Neuronal stem cell (in vitro differentiated cells): ENCODE measurements at regions not wholly inside any gene's neighbourhood (a gene's known extent, or its start where the extent isn't known, plus 50 kb on each side); places are given as distances from the start of the nearest gene placed in this dataset.

Experiments
- DNase-seq: peaks from one replicate; pipeline ENCODE4 v3.0.0-alpha.2; 2013; ENCODE audit warnings: low spot score
- H2AFZ ChIP-seq: one replicate; pipeline ENCODE4 v1.6.1; 2013; ENCODE audit warnings: mild to moderate bottlenecking, low read length, inconsistent platforms
- H2AK5ac ChIP-seq: 2 replicates; pipeline ENCODE4 v1.6.1; 2013; ENCODE audit warnings: low read depth, mild to moderate bottlenecking, inconsistent platforms, low read length, moderate library complexity, mixed read lengths
- H2BK120ac ChIP-seq: 2 replicates; pipeline ENCODE4 v1.6.1; 2013; ENCODE audit warnings: low read depth, mild to moderate bottlenecking, inconsistent platforms, low read length, moderate library complexity, mixed read lengths
- H2BK12ac ChIP-seq: one replicate; pipeline ENCODE4 v1.6.1; 2013; ENCODE audit warnings: low read length, inconsistent platforms
- H2BK15ac ChIP-seq: 2 replicates; pipeline ENCODE4 v1.6.1; 2013; ENCODE audit warnings: mild to moderate bottlenecking, low read length, inconsistent platforms, mixed read lengths
- H2BK5ac ChIP-seq: one replicate; pipeline ENCODE4 v1.6.1; 2013; ENCODE audit warnings: inconsistent platforms, mild to moderate bottlenecking, low read length, moderate library complexity
- H3K14ac ChIP-seq: one replicate; pipeline ENCODE4 v1.6.1; 2013; ENCODE audit warnings: low read length, inconsistent platforms
- H3K18ac ChIP-seq: 2 replicates; pipeline ENCODE4 v1.6.1; 2013; ENCODE audit warnings: low read length, inconsistent platforms
- H3K23ac ChIP-seq: 2 replicates; pipeline ENCODE4 v1.6.1; 2013; ENCODE audit warnings: low read depth, mild to moderate bottlenecking, mixed read lengths, low read length, inconsistent platforms; ENCODE audit not compliant: poor library complexity
- H3K27ac ChIP-seq: replicated peaks from 3 replicates; pipeline ENCODE4 v1.5.1; 2013; ENCODE audit warnings: low read length, inconsistent platforms
- H3K27me3 ChIP-seq, 3 experiments: 2 replicates each; pipeline ENCODE4 v1.6.1; 2013; ENCODE audit warnings: low read length in 3 of 3, mild to moderate bottlenecking in 2 of 3, inconsistent platforms in 1 of 3, low read depth in 1 of 3, mixed read lengths in 1 of 3, moderate library complexity in 1 of 3; ENCODE audit not compliant: control insufficient read depth in 3 of 3, insufficient read depth in 3 of 3
- H3K36me3 ChIP-seq, 2 donors: replicated peaks in 1 of 2; 2 replicates each; pipeline ENCODE4 v1.6.1; 2013; ENCODE audit warnings: low read length in 2 of 2; ENCODE audit not compliant: control insufficient read depth in 2 of 2, insufficient read depth in 2 of 2
- H3K4ac ChIP-seq: 2 replicates; pipeline ENCODE4 v1.6.1; 2013; ENCODE audit warnings: inconsistent platforms, mild to moderate bottlenecking, low read length, moderate library complexity
- H3K4me1 ChIP-seq, 2 donors: 1 replicate in 1 of 2; 2 replicates in 1 of 2; pipeline ENCODE4 v1.6.1; 2013; ENCODE audit warnings: low read length in 2 of 2, low read depth in 1 of 2; ENCODE audit not compliant: control insufficient read depth in 2 of 2, insufficient read depth in 1 of 2
- H3K4me2 ChIP-seq: one replicate; pipeline ENCODE4 v1.6.1; 2013; ENCODE audit warnings: mild to moderate bottlenecking, low read length, inconsistent platforms; ENCODE audit not compliant: insufficient read depth, poor library complexity, severe bottlenecking
- H3K4me3 ChIP-seq, 2 donors: 2 replicates each; pipeline ENCODE4 v1.5.1; 2013; ENCODE audit warnings: low read length in 2 of 2, mild to moderate bottlenecking in 2 of 2, inconsistent platforms in 1 of 2, moderate library complexity in 1 of 2
- H3K79me1 ChIP-seq: one replicate; pipeline ENCODE4 v1.6.1; 2013; ENCODE audit warnings: low read depth, mild to moderate bottlenecking, inconsistent platforms, low read length, moderate library complexity
- H3K9ac ChIP-seq: one replicate; pipeline ENCODE4 v1.6.1; 2013; ENCODE audit warnings: mild to moderate bottlenecking, low read depth, low read length, inconsistent platforms; ENCODE audit not compliant: poor library complexity
- H3K9me3 ChIP-seq, 2 donors: replicated peaks in 1 of 2; 2 replicates each; pipeline versions ENCODE3 to v1.6.1; 2013; ENCODE audit warnings: low read length in 2 of 2, mild to moderate bottlenecking in 2 of 2, inconsistent platforms in 1 of 2, low read depth in 1 of 2, mixed read lengths in 1 of 2, moderate library complexity in 1 of 2; ENCODE audit not compliant: control insufficient read depth in 2 of 2, insufficient read depth in 1 of 2
- H4K8ac ChIP-seq: one replicate; pipeline ENCODE4 v1.6.1; 2013; ENCODE audit warnings: low read depth, mild to moderate bottlenecking, inconsistent platforms, low read length, moderate library complexity
- H4K91ac ChIP-seq: one replicate; pipeline ENCODE4 v1.6.1; 2013; ENCODE audit warnings: low read length, low read depth, mild to moderate bottlenecking, inconsistent platforms; ENCODE audit not compliant: poor library complexity
- WGBS, 2 donors: extraction: QIAGEN DNeasy Blood & Tissue Kit; methylation state at CpG; one replicate each; pipeline ENCODE4 v1.1.7; 2013; ENCODE audit warnings: missing lambda C conversion rate in 2 of 2, mixed read lengths in 1 of 2; ENCODE audit not compliant: insufficient read length in 2 of 2, insufficient replicate concordance in 1 of 2; ENCODE audit errors: extremely low coverage in 2 of 2; 5-methylcytosine and 5-hydroxymethylcytosine counted together

- Histone ChIP-seq H3K18ac (no peak overlapping the region), H3K36me3 (no peaks in the 10 kb centered on the region), H3K14ac (no peak overlapping the region), H3K4me2 (no peak overlapping the region), H2BK12ac (no peak overlapping the region), H3K4me1 (peaks cover 3 to 6% of the 10 kb centered on the region in 2 donors), H3K27ac (no peak overlapping the region), H3K9ac (no peak overlapping the region), H2AK5ac (no peak overlapping the region), H4K8ac (no peak overlapping the region), H3K79me1 (no peaks in the 10 kb centered on the region), H4K91ac (no peak overlapping the region), H3K27me3 (no peaks in the 10 kb centered on the region), H2AFZ (no peak overlapping the region), H3K4me3 (no peak overlapping the region), H2BK5ac (no peak overlapping the region), H3K9me3 (no peaks in the 10 kb centered on the region), H3K4ac (no peak overlapping the region), H3K23ac (no peak overlapping the region), H2BK120ac (no peak overlapping the region), H2BK15ac (no peak overlapping the region)
- WGBS, 2 donors: no CpG with 5 or more reads among the region's 2 CpGs
- DNase-seq: no peak
Measured at GRCh38 chr6:113774127-113774825, 82.9 kb upstream of the MARCKS start.

- no CpG with 5 or more reads among the region's 2 CpGs for WGBS, 2 donors
- H3K79me1 ChIP-seq: no peaks in the 10 kb centered on the region
- H2AK5ac ChIP-seq: no peak overlapping the region
- peak; percentile 47 for DNase-seq
- peaks cover 3 to 6% of the 10 kb centered on the region in 2 donors for H3K4me1 ChIP-seq
- H3K9me3 ChIP-seq: no peaks in the 10 kb centered on the region
- no peak overlapping the region for H3K23ac ChIP-seq
- H3K27me3 ChIP-seq: no peaks in the 10 kb centered on the region
- H3K9ac ChIP-seq: no peak overlapping the region
- no peaks in the 10 kb centered on the region for H3K36me3 ChIP-seq
- no peak overlapping the region for H2BK120ac ChIP-seq
- H3K4me3 ChIP-seq: no peak overlapping the region
- no peak overlapping the region for H3K27ac ChIP-seq
- no peak overlapping the region for H2BK15ac ChIP-seq
- no peak overlapping the region for H3K4me2 ChIP-seq
- no peak overlapping the region for H3K4ac ChIP-seq
- peak overlapping the region; percentile 65 for H2AFZ ChIP-seq
- H2BK12ac ChIP-seq: no peak overlapping the region
- no peak overlapping the region for H2BK5ac ChIP-seq
- H3K18ac ChIP-seq: no peak overlapping the region
- no peak overlapping the region for H4K91ac ChIP-seq
- no peak overlapping the region for H4K8ac ChIP-seq
- H3K14ac ChIP-seq: no peak overlapping the region
Measured at GRCh38 chr6:113776998-113777397, 80.1 kb upstream of the MARCKS start.

- no peaks in the 10 kb centered on the region for H3K27me3 ChIP-seq
- no peak overlapping the region for H3K4me2 ChIP-seq
- no peak overlapping the region for H3K4ac ChIP-seq
- no peak overlapping the region for H3K18ac ChIP-seq
- H3K36me3 ChIP-seq: no peaks in the 10 kb centered on the region
- no CpG with 5 or more reads among the region's 4 CpGs for WGBS, 2 donors
- no peaks in the 10 kb centered on the region for H3K9me3 ChIP-seq
- no peak overlapping the region for H2BK120ac ChIP-seq
- no peak overlapping the region for H3K23ac ChIP-seq
- no peak overlapping the region for H2BK15ac ChIP-seq
- no peak overlapping the region for H4K91ac ChIP-seq
- H3K4me1 ChIP-seq: peaks cover 3 to 6% of the 10 kb centered on the region in 2 donors
- no peak overlapping the region for H3K27ac ChIP-seq
- H4K8ac ChIP-seq: no peak overlapping the region
- no peak for DNase-seq
- no peak overlapping the region for H2BK5ac ChIP-seq
- no peak overlapping the region for H2BK12ac ChIP-seq
- no peaks in the 10 kb centered on the region for H3K79me1 ChIP-seq
- no peak overlapping the region for H3K4me3 ChIP-seq
- no peak overlapping the region for H2AK5ac ChIP-seq
- no peak overlapping the region for H2AFZ ChIP-seq
- H3K14ac ChIP-seq: no peak overlapping the region
- no peak overlapping the region for H3K9ac ChIP-seq
Measured at GRCh38 chr6:113777601-113778000, 79.5 kb upstream of the MARCKS start.

- Histone ChIP-seq H2BK12ac (no peak overlapping the region), H3K9me3 (no peaks in the 10 kb centered on the region), H3K4me1 (peaks cover 3 to 6% of the 10 kb centered on the region in 2 donors), H3K27ac (no peak overlapping the region), H3K36me3 (no peaks in the 10 kb centered on the region), H2BK5ac (no peak overlapping the region), H2BK120ac (no peak overlapping the region), H2AK5ac (no peak overlapping the region), H3K18ac (no peak overlapping the region), H3K4ac (no peak overlapping the region), H3K4me2 (no peak overlapping the region), H4K8ac (no peak overlapping the region), H2AFZ (no peak overlapping the region), H3K4me3 (no peak overlapping the region), H3K14ac (no peak overlapping the region), H3K23ac (no peak overlapping the region), H2BK15ac (no peak overlapping the region), H4K91ac (no peak overlapping the region), H3K27me3 (no peaks in the 10 kb centered on the region), H3K79me1 (no peaks in the 10 kb centered on the region), H3K9ac (no peak overlapping the region)
- DNase-seq: no peak
- WGBS, 2 donors: no CpG with 5 or more reads among the region's 2 CpGs
Measured at GRCh38 chr6:113779656-113780055, 77.5 kb upstream of the MARCKS start.
